Ecto neural progenitor cell (in vitro differentiated cells): ENCODE measurements at regions not wholly inside any gene's neighbourhood (a gene's known extent, or its start where the extent isn't known, plus 50 kb on each side); places are given as distances from the start of the nearest gene placed in this dataset.
A peak's percentile ranks its signal among the peaks of the same experiment; 100 is the strongest.
"Not testable (repeated sequence)": the region's sequence is repeated elsewhere in the genome, so short reads cannot be mapped to it uniquely, and the experiment has no call there.

Experiments
- DNase-seq: peaks from one replicate; pipeline ENCODE4 v3.0.0-alpha.2; 2018; ENCODE audit warnings: low spot score

DNA sequence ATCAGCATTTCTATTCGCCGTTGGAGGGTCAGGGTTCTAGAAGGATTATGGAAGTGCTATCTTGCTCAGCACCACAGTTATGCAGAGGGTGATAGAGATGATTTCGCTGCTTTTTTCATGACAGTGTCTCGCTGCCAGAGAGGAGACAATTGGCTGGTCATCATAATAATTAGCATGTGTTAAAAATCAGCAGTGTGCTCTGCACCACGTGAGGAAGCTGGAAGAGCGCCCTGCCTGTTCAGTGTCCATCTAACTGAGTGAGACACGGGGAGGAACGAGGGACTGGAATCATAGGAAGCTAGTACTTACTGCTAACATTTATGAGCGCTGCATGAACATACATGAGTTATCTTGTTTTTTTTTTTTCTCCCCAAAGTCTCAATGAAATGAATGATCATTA, 116.2 kb upstream of the PLAAT1 start:
- DNase-seq: no peak

- no peak for DNase-seq
Observed at GRCh38 chr3:193129607-193130006, 111.4 kb upstream of the PLAAT1 start.

DNA sequence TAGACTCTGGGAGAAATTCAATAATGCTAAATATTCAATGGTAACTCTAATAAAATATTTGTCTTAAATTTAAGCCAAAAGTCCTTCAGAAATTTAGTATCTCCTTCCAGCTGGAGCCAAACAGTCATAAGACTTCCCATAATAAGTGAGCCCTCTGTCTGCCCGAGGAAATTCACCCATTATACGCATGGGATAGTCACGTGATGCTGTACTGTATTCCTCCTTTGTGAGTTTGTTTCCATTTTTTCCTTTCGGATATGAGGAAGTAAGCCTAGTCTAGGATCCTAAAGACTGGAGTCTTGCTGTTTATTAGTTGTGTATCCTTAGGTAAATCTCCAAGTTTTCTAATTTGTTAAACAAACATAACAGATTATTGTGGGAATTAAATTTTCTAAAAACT, 110.4 kb upstream of the PLAAT1 start:
- no peak for DNase-seq

- DNase-seq: no peak
Observed at GRCh38 chr3:193132241-193132640, 108.8 kb upstream of the PLAAT1 start.

DNA sequence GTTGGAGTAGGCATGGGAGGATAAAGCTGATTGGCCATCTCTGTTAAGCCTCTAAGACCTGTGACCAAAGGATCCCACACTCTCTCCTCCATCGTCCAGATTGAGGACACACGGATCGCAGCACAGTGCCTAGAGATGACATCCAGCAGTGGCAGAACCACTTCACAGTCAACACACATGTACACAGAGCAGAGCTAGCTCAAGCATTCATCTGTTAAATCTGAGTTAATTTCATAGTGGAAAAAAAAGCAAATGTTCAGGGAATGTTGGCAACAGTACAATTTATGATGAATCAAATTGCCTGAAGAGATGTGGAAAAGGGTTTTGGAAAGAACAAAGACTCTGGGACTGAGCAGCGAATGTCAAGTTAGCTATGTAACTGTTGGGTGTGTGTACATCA, 108.1 kb upstream of the PLAAT1 start:
- no peak for DNase-seq

- no peak for DNase-seq
Observed at GRCh38 chr3:193134856-193135255, 106.2 kb upstream of the PLAAT1 start.

DNA sequence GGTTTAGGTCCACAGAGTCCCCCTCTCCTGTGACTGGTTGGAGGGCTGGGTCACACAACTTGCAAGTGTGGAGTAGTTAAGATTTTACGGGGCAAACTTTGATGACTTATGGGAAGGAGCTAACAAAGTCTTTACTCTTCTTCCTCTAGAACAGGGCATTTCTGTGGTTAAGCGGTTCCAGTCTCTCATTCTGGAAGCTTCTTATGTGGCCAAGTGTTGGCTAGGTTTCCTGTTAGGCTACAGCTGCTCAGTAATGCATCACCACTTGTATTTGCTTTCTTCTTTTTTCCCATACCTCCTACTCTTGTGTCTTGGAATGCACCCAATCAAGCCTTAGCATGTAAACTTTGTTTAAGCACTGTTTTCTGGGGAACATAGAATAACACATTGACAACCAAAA, 100.6 kb upstream of the PLAAT1 start:
- no peak for DNase-seq

GRCh38 chr3:193145248-193145647, 95.8 kb upstream of the PLAAT1 start:
- no peak for DNase-seq

DNA sequence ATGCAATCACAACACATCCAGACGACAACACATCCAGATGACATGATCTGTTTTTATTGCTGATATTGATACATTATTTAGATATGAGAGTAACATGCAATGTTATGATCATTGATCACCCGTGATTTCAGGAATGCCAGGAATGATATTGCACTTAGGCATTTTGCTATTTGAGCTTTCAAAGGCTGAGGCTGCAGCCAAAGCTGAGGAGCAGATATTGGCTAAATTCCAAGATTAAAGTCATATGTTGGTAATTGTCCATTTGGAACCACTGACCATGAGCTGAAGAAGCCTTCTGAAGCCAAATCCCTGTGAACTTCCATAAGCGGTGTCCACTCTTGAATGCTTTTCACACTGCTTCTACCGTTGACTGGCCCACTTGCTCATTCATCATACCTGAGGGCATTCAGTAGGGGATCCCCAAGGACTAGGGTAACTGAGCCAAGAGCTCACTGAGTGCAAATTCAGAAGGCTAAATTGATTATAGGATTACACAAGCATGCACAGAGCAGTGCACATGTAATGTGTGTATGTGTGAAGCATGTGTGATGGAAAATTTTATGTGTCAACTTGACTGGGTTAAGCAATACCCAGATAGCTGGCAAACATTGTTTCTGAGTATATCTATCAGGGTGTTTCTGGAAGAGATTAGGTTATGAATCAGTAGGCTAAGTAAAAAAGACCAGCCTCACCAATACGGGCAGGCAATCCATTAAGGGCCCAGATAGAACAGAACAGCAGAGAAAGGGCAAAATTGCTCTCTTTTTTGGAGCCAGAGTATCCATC, 92.1 kb upstream of the PLAAT1 start:
- DNase-seq: no peak

- DNase-seq: no peak
Observed at GRCh38 chr3:193149998-193150397, 91.0 kb upstream of the PLAAT1 start.

GRCh38 chr3:193155044-193155781, 85.8 kb upstream of the PLAAT1 start:
- DNase-seq: not testable (repeated sequence)

- DNase-seq: no peak
Observed at GRCh38 chr3:193157051-193157450, 84.0 kb upstream of the PLAAT1 start.

GRCh38 chr3:193165431-193166120, 75.4 kb upstream of the PLAAT1 start:
- DNase-seq: no peak

DNA sequence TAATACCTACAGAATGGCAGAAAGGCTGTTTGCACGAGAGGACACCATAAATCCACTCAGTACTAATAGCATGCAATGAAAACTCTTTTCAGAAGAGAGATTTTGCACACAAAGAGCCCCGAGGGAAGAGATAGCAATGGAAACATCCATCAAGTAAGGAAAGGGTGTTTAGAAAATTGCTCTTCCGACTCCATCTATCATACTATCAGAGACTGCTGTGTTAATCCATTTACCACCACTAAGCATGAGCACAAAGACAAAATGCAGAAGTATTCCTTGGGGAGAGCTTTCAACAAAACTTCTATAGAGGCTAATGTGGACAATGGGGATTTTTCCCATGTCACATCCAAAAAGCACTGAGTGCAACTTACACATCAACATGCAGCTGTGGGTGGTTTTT, 72.1 kb upstream of the PLAAT1 start:
- no peak for DNase-seq

GRCh38 chr3:193174140-193174539, 66.9 kb upstream of the PLAAT1 start:
- no peak for DNase-seq

DNA sequence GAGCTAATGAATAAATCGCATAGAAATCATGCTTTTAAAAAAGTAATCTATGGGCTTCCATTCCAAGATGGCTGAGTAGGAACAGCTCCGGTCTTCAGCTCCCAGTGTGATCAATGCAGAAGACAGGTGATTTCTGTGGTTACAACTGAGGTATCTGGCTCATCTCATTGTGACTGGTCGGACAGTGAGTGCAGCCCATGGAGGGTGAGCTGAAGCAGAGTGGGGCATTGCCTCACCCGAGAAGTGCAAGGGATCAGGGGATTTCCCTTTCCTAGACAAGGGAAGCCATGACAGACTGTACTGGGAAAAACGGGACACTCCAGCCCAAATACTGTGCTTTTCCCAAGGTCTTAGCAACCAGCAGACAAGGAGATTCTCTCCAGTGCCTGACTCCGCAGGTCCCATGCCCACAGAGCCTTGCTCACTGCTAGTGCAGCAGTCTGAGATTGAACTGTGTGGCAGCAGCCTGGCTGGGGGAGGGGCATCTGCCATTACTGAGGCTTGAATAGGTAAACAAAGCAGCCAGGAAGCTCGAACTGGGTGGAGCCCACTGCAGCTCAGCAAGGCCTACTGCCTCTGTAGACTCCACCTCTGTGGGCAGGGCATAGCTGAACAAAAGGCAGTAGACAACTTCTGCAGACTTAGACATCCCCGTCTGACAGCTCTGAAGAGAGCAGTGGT, 61.5 kb upstream of the PLAAT1 start:
- not testable (repeated sequence) for DNase-seq

DNA sequence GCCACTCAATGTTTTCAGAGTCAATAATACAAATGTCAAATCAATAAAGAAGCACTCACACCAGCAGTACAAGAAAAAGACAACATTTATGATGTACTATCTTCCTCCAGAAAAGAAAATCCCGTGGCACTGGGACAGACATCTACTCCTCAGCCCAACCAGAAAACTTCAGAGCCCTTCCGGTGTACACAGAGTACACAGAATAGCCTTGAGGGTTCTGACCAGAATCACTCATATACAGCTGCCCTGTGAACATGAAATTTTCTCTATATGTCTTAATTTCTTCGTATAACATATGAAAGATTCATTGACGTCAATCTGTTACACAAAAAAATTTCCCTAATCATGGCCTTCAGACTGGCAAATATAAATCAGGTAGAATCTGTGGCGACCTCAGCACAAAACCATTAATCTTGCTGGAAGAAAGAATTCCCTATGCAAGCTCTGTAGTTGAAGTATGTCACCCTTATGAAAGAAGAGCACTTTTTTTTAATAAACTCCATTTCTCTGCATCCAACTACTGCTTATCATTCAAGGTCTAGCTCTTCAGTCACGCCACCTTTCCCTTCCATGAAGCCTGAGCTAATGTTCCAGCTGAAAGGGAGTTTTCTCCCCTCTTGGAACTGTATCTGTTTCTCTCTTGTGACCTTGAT, 53.8 kb upstream of the PLAAT1 start:
- DNase-seq: no peak

DNA sequence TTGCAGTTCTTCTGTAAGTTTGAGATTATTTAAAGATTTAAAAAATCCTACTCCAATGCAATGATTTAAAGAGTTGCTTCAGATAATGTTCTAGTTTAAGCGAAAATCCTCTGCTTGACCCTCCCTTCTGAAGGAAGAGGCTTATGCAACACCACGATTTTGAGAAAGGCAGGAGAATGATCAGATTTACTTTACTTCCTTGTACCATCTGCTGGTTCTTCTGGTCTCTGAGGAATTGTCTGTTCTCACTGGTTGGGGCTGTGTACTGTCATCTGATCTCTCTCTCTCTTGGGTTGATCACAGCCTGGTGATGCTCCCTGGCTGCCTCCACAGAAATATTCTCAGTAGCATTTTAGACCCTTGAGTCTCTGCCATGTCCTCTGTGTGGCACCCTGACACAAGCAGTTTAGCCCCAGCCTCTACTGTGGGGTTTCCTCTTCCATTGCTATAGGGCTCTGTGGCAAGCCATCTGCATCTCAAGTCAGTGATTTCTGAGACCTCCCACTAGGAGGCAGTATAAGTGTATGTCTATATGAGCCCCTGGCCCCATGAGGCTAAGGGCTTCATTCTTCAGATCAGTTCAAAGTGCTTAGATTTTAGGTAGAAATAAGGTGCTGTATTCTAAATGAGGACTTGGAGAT, 50.8 kb upstream of the PLAAT1 start:
- peak; percentile 59 for DNase-seq
